ENCODE measurements at regions not wholly inside any gene's neighbourhood (a gene's known extent, or its start where the extent isn't known, plus 50 kb on each side); places are given as distances from the start of the nearest gene placed in this dataset.

GRCh38 chr12:19904819-19905218, 463.5 kb upstream of the PDE3A start:
- H3K4me2 ChIP-seq (ENCODE audit: low read length), result no peak overlapping the region
- no CpG with 5 or more reads among the region's 1 CpG for WGBS (ENCODE audit: extremely low coverage, insufficient coverage, insufficient read length)
- H4K91ac ChIP-seq (ENCODE audit: low read depth, low read length), result no peak overlapping the region
- no peaks in the 10 kb centered on the region for H3K36me3 ChIP-seq (ENCODE audit: control insufficient read depth in 1 of 2, insufficient read depth in 2 of 2, low read length in 2 of 2)
- no peak overlapping the region for H2AK5ac ChIP-seq (ENCODE audit: low read length)
- H2BK5ac ChIP-seq (ENCODE audit: low read depth, low read length, poor library complexity), result no peak overlapping the region
- H3K18ac ChIP-seq (ENCODE audit: low read length), result no peak overlapping the region
- no peak overlapping the region for H2BK12ac ChIP-seq (ENCODE audit: low read length)
- no peak overlapping the region for H3K4me3 ChIP-seq (ENCODE audit: low read depth, low read length)
- no peak for DNase-seq
- no peak overlapping the region for H3K14ac ChIP-seq (ENCODE audit: low read length)
- H3K23ac ChIP-seq (ENCODE audit: low read length), result no peak overlapping the region
- H3K9ac ChIP-seq (ENCODE audit: low read length), result no peak overlapping the region
- no peaks in the 10 kb centered on the region for H3K79me1 ChIP-seq (ENCODE audit: low read length)
- H3K4ac ChIP-seq (ENCODE audit: low read depth, low read length), result no peak overlapping the region
- no peak overlapping the region for H2BK120ac ChIP-seq (ENCODE audit: insufficient read depth, low read length, poor library complexity)
- H4K12ac ChIP-seq (ENCODE audit: low read depth, low read length), result no peak overlapping the region
- H3K9me3 ChIP-seq (ENCODE audit: insufficient read depth, low read depth, low read length), result peaks cover 3% of the 10 kb centered on the region
- no peaks in the 10 kb centered on the region for H3K79me2 ChIP-seq (ENCODE audit: control insufficient read depth, insufficient read depth, low read length, poor library complexity)
- no peak overlapping the region for H2AFZ ChIP-seq (ENCODE audit: insufficient read depth, low read length, poor library complexity)
- H3K27me3 ChIP-seq (ENCODE audit: insufficient read depth, low read length), result no peaks in the 10 kb centered on the region
- H3K27ac ChIP-seq (ENCODE audit: low read depth, low read length), result no peak overlapping the region
- no peaks in the 10 kb centered on the region for H3K4me1 ChIP-seq (ENCODE audit: control insufficient read depth in 1 of 2, insufficient read depth in 2 of 2, low read length in 2 of 2)
- H4K8ac ChIP-seq (ENCODE audit: low read depth, low read length), result no peak overlapping the region

GRCh38 chr12:19908830-19909229, 459.5 kb upstream of the PDE3A start:
- WGBS (ENCODE audit: extremely low coverage, insufficient coverage, insufficient read length), result no CpG with 5 or more reads among the region's 3 CpGs

GRCh38 chr12:19909418-19909817, 458.9 kb upstream of the PDE3A start:
- Histone ChIP-seq H4K8ac (ENCODE audit: low read depth, low read length) (no peak overlapping the region), H3K27ac (ENCODE audit: low read depth, low read length) (no peak overlapping the region), H2AFZ (ENCODE audit: insufficient read depth, low read length, poor library complexity) (no peak overlapping the region), H3K4me3 (ENCODE audit: low read depth, low read length) (no peak overlapping the region), H4K12ac (ENCODE audit: low read depth, low read length) (no peak overlapping the region), H2BK5ac (ENCODE audit: low read depth, low read length, poor library complexity) (no peak overlapping the region), H3K79me2 (ENCODE audit: control insufficient read depth, insufficient read depth, low read length, poor library complexity) (no peaks in the 10 kb centered on the region), H3K14ac (ENCODE audit: low read length) (no peak overlapping the region), H3K18ac (ENCODE audit: low read length) (no peak overlapping the region), H3K4ac (ENCODE audit: low read depth, low read length) (no peak overlapping the region), H4K91ac (ENCODE audit: low read depth, low read length) (no peak overlapping the region), H3K4me1 (ENCODE audit: control insufficient read depth in 1 of 2, insufficient read depth in 2 of 2, low read length in 2 of 2) (no peaks in the 10 kb centered on the region), H3K79me1 (ENCODE audit: low read length) (no peaks in the 10 kb centered on the region), H3K9ac (ENCODE audit: low read length) (no peak overlapping the region), H3K4me2 (ENCODE audit: low read length) (no peak overlapping the region), H2AK5ac (ENCODE audit: low read length) (no peak overlapping the region), H3K23ac (ENCODE audit: low read length) (no peak overlapping the region), H3K27me3 (ENCODE audit: insufficient read depth, low read length) (no peaks in the 10 kb centered on the region), H2BK12ac (ENCODE audit: low read length) (no peak overlapping the region), H2BK120ac (ENCODE audit: insufficient read depth, low read length, poor library complexity) (no peak overlapping the region), H3K36me3 (ENCODE audit: control insufficient read depth in 1 of 2, insufficient read depth in 2 of 2, low read length in 2 of 2) (no peaks in the 10 kb centered on the region), H3K9me3 (ENCODE audit: insufficient read depth, low read depth, low read length) (no peaks in the 10 kb centered on the region)
- no CpG with 5 or more reads among the region's 2 CpGs for WGBS (ENCODE audit: extremely low coverage, insufficient coverage, insufficient read length)
- no peak for DNase-seq

More at GRCh38 chr12:19908830-19909229, 459.5 kb upstream of the PDE3A start:
- Histone ChIP-seq H2BK5ac (ENCODE audit: low read depth, low read length, poor library complexity) (no peak overlapping the region), H3K4ac (ENCODE audit: low read depth, low read length) (no peak overlapping the region), H3K23ac (ENCODE audit: low read length) (no peak overlapping the region), H3K79me1 (ENCODE audit: low read length) (no peaks in the 10 kb centered on the region), H2BK120ac (ENCODE audit: insufficient read depth, low read length, poor library complexity) (no peak overlapping the region), H3K4me3 (ENCODE audit: low read depth, low read length) (no peak overlapping the region), H2AFZ (ENCODE audit: insufficient read depth, low read length, poor library complexity) (no peak overlapping the region), H3K27me3 (ENCODE audit: insufficient read depth, low read length) (no peaks in the 10 kb centered on the region), H4K12ac (ENCODE audit: low read depth, low read length) (no peak overlapping the region), H3K9ac (ENCODE audit: low read length) (no peak overlapping the region), H4K91ac (ENCODE audit: low read depth, low read length) (no peak overlapping the region), H3K36me3 (ENCODE audit: control insufficient read depth in 1 of 2, insufficient read depth in 2 of 2, low read length in 2 of 2) (no peaks in the 10 kb centered on the region), H3K9me3 (ENCODE audit: insufficient read depth, low read depth, low read length) (peaks cover under 1% of the 10 kb centered on the region), H4K8ac (ENCODE audit: low read depth, low read length) (no peak overlapping the region), H3K14ac (ENCODE audit: low read length) (no peak overlapping the region), H2BK12ac (ENCODE audit: low read length) (no peak overlapping the region), H2AK5ac (ENCODE audit: low read length) (no peak overlapping the region), H3K4me2 (ENCODE audit: low read length) (no peak overlapping the region), H3K4me1 (ENCODE audit: control insufficient read depth in 1 of 2, insufficient read depth in 2 of 2, low read length in 2 of 2) (no peaks in the 10 kb centered on the region), H3K18ac (ENCODE audit: low read length) (no peak overlapping the region), H3K79me2 (ENCODE audit: control insufficient read depth, insufficient read depth, low read length, poor library complexity) (no peaks in the 10 kb centered on the region), H3K27ac (ENCODE audit: low read depth, low read length) (no peak overlapping the region)
- DNase-seq, result peak; percentile 5 to 49

- WGBS (ENCODE audit: extremely low coverage, insufficient coverage, insufficient read length), result no CpG with 5 or more reads among the region's 3 CpGs
- no peak overlapping the region for H3K4me2 ChIP-seq (ENCODE audit: low read length)
- no peak overlapping the region for H2AFZ ChIP-seq (ENCODE audit: insufficient read depth, low read length, poor library complexity)
- H2AK5ac ChIP-seq (ENCODE audit: low read length), result no peak overlapping the region
- no peak overlapping the region for H3K4me3 ChIP-seq (ENCODE audit: low read depth, low read length)
- no peak overlapping the region for H4K12ac ChIP-seq (ENCODE audit: low read depth, low read length)
- no peak overlapping the region for H3K4ac ChIP-seq (ENCODE audit: low read depth, low read length)
- no peak overlapping the region for H3K14ac ChIP-seq (ENCODE audit: low read length)
- no peaks in the 10 kb centered on the region for H3K9me3 ChIP-seq (ENCODE audit: insufficient read depth, low read depth, low read length)
- no peak overlapping the region for H3K18ac ChIP-seq (ENCODE audit: low read length)
- no peak overlapping the region for H3K23ac ChIP-seq (ENCODE audit: low read length)
- H4K91ac ChIP-seq (ENCODE audit: low read depth, low read length), result no peak overlapping the region
- H3K79me1 ChIP-seq (ENCODE audit: low read length), result no peaks in the 10 kb centered on the region
- no peaks in the 10 kb centered on the region for H3K79me2 ChIP-seq (ENCODE audit: control insufficient read depth, insufficient read depth, low read length, poor library complexity)
- H3K27ac ChIP-seq (ENCODE audit: low read depth, low read length), result no peak overlapping the region
- H3K36me3 ChIP-seq (ENCODE audit: control insufficient read depth in 1 of 2, insufficient read depth in 2 of 2, low read length in 2 of 2), result no peaks in the 10 kb centered on the region
- no peak overlapping the region for H2BK12ac ChIP-seq (ENCODE audit: low read length)
- no peaks in the 10 kb centered on the region for H3K4me1 ChIP-seq (ENCODE audit: control insufficient read depth in 1 of 2, insufficient read depth in 2 of 2, low read length in 2 of 2)
- no peaks in the 10 kb centered on the region for H3K27me3 ChIP-seq (ENCODE audit: insufficient read depth, low read length)
- no peak overlapping the region for H3K9ac ChIP-seq (ENCODE audit: low read length)
- no peak overlapping the region for H4K8ac ChIP-seq (ENCODE audit: low read depth, low read length)
- no peak overlapping the region for H2BK5ac ChIP-seq (ENCODE audit: low read depth, low read length, poor library complexity)
- DNase-seq, result no peak
- no peak overlapping the region for H2BK120ac ChIP-seq (ENCODE audit: insufficient read depth, low read length, poor library complexity)
These were observed 457.7 kb upstream of the PDE3A start for GRCh38 chr12:19910681-19911080.
